ENCODE measurements at regions not wholly inside any gene's neighbourhood (a gene's known extent, or its start where the extent isn't known, plus 50 kb on each side); places are given as distances from the start of the nearest gene placed in this dataset.
"Not testable (repeated sequence)": the region's sequence is repeated elsewhere in the genome, so short reads cannot be mapped to it uniquely, and the experiment has no call there.

GRCh38 chr7:57060506-57060905 is 71.7 kb downstream of the ZNF479 start:
- H3K27me3 ChIP-seq; H3K27ac ChIP-seq; DNase-seq; H3K9me3 ChIP-seq; intact Hi-C loops (cut with DNase I); H3K36me3 ChIP-seq (replicated peaks in 1 of 2; ENCODE audit: insufficient read depth in 1 of 2, low read depth in 2 of 2); ATAC-seq; H3K4me3 ChIP-seq; H3K4me1 ChIP-seq: not testable (repeated sequence)
- 63 to 100% methylated on average over 1 to 13 of the region's 15 CpGs for WGBS, 2 donors

- H3K9me3 ChIP-seq; DNase-seq; H3K36me3 ChIP-seq (replicated peaks in 1 of 2; ENCODE audit: insufficient read depth in 1 of 2, low read depth in 2 of 2); intact Hi-C loops (cut with DNase I); H3K27ac ChIP-seq; H3K4me1 ChIP-seq; ATAC-seq; H3K4me3 ChIP-seq; H3K27me3 ChIP-seq: not testable (repeated sequence)
- no CpG with 5 or more reads among the region's 19 CpGs for WGBS, 2 donors
These were observed 115.9 kb downstream of the ZNF479 start for GRCh38 chr7:57016341-57016740.

DNA sequence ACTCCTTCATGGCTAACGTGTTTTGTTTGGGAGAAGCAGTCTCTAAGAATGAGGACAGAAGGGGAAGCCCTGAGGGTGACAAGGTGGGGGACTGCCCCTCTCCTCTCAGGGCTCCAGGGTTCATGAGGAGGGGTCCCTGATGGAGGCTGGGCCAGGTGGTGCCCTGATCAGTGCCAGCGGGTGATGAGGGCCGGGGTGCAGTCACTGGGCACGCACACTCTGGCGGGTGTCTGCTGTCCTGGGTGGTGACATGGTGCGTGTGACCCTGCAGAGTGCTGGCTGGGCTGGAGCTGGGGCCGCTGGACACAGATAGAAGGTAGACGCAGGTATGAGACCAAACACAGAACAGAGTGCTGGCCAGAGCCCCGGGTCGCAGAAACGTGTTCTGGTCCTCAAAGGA is 118.5 kb downstream of the ZNF479 start:
- H3K27me3 ChIP-seq; H3K9me3 ChIP-seq; ATAC-seq; DNase-seq; H3K4me1 ChIP-seq; H3K4me3 ChIP-seq; H3K36me3 ChIP-seq (replicated peaks in 1 of 2; ENCODE audit: insufficient read depth in 1 of 2, low read depth in 2 of 2); H3K27ac ChIP-seq; intact Hi-C loops (cut with DNase I): not testable (repeated sequence)
- WGBS, 2 donors = 85% methylated on average over 7 of the region's 11 CpGs; no CpG with 5 or more reads in 1 of the 2 donors

DNA sequence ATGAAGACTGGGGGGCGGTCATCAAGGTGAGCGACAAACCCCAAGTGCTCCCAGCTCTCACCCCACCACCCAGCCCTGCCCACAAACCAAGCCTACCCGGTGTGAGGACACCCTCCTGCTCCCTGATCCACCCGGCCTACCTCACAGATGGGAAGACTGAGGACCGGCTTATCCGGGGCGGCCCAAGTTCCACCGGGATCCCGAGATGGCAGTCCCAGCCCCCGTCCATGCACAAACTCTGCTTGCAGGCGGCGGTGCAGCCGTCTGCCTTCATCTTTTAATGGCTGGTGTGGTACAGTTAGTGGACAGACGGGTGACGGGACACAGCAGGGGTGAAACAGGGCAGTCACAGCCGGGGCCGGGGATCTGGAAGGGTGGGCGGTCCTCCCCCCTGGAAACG is 119.3 kb downstream of the ZNF479 start:
- WGBS, 2 donors = 84% methylated on average over 14 of the region's 19 CpGs; no CpG with 5 or more reads in 1 of the 2 donors
- H3K36me3 ChIP-seq (replicated peaks in 1 of 2; ENCODE audit: insufficient read depth in 1 of 2, low read depth in 2 of 2); H3K4me1 ChIP-seq; H3K27ac ChIP-seq; H3K9me3 ChIP-seq; H3K27me3 ChIP-seq; H3K4me3 ChIP-seq; ATAC-seq; intact Hi-C loops (cut with DNase I); DNase-seq: not testable (repeated sequence)

GRCh38 chr7:57009230-57009629 is 123.0 kb downstream of the ZNF479 start:
- H3K4me1 ChIP-seq; H3K27ac ChIP-seq; H3K9me3 ChIP-seq; H3K36me3 ChIP-seq (replicated peaks in 1 of 2; ENCODE audit: insufficient read depth in 1 of 2, low read depth in 2 of 2); H3K4me3 ChIP-seq; H3K27me3 ChIP-seq; ATAC-seq; DNase-seq; intact Hi-C loops (cut with DNase I): not testable (repeated sequence)
- 84% methylated on average over 6 of the region's 17 CpGs; no CpG with 5 or more reads in 1 of the 2 donors for WGBS, 2 donors

GRCh38 chr7:57005974-57006373 is 126.3 kb downstream of the ZNF479 start:
- intact Hi-C loops (cut with DNase I); DNase-seq; ATAC-seq; H3K36me3 ChIP-seq (replicated peaks in 1 of 2; ENCODE audit: insufficient read depth in 1 of 2, low read depth in 2 of 2); H3K9me3 ChIP-seq; H3K4me3 ChIP-seq; H3K27me3 ChIP-seq; H3K27ac ChIP-seq; H3K4me1 ChIP-seq: not testable (repeated sequence)
- 35% methylated on average over 9 of the region's 14 CpGs; no CpG with 5 or more reads in 1 of the 2 donors for WGBS, 2 donors

DNA sequence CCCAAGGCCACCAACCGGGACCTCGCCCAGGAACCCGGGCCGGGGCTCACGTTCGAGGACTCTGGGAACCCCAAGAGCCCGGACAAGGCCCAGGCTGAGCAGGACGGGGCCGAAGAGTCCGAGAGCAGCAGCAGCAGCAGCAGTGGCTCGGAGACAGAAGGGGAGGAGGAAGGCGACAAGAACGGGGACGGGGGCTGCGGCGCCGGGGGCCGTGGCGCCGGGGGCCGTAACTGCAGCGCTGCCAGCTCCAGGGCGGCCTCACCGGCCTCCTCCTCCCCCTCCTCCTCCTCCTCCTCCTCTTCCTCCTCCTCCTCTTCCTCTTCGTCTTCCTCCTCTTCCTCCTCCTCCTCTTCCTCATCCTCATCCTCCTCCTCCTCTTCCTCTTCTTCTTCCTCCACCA is 128.4 kb downstream of the ZNF479 start:
- no CpG with 5 or more reads among the region's 25 CpGs for WGBS, 2 donors
- intact Hi-C loops (cut with DNase I); ATAC-seq; H3K9me3 ChIP-seq; H3K36me3 ChIP-seq (replicated peaks in 1 of 2; ENCODE audit: insufficient read depth in 1 of 2, low read depth in 2 of 2); H3K27ac ChIP-seq; H3K4me1 ChIP-seq; H3K27me3 ChIP-seq; H3K4me3 ChIP-seq; DNase-seq: not testable (repeated sequence)

DNA sequence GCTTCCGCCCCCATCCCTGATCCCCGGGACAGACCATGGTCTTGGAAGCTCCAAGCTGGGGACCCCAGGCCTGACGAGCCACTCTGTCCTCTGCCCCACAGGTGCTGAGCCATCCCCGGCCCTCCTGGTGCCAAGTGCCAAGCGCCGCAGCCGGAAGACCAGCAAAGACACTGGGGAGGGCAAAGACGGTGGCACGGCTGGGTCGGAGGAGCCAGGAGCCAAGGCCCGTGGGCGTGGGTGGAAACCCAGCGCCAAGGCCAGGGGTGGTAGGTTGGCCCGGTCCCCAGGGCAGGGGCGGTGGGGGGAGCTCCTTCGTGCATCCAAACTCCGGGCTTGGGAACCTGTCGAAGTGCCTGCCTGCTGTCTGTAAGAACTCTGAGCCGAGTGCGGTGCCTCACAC is 130.3 kb downstream of the ZNF479 start:
- H3K4me1 ChIP-seq; H3K27me3 ChIP-seq; H3K4me3 ChIP-seq; H3K36me3 ChIP-seq (replicated peaks in 1 of 2; ENCODE audit: insufficient read depth in 1 of 2, low read depth in 2 of 2); H3K9me3 ChIP-seq; DNase-seq; ATAC-seq; intact Hi-C loops (cut with DNase I); H3K27ac ChIP-seq: not testable (repeated sequence)
- WGBS, 2 donors = 87% methylated on average over 3 of the region's 20 CpGs; no CpG with 5 or more reads in 1 of the 2 donors

DNA sequence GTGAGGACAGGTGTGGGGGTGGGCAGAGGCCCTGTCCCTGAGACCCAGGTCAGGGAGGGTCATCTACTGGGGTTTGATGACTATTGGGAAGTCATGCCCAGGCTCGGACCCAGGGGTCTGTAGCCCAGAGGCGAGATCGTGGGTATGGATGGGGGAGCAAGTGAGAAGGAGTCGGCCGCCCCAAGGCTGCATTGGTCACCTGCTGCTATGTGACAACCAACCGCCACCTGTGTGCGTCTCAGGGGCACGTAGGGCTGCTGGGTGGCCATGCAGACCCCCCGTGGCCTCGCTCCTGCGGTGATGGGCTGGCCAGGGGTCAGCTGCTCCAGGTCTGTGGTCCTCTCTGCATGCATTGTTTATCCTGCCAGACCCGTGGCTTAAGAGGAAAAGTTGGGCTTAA is 138.5 kb downstream of the ZNF479 start:
- H3K9me3 ChIP-seq = not testable (repeated sequence)

GRCh38 chr7:56957737-56958408 is 174.4 kb downstream of the ZNF479 start:
- not testable (repeated sequence) for DNase-seq, H3K4me3 ChIP-seq

More for the DNA sequence above, 138.5 kb downstream of the ZNF479 start:
- H3K27ac ChIP-seq; ATAC-seq; H3K4me3 ChIP-seq; H3K36me3 ChIP-seq (replicated peaks in 1 of 2; ENCODE audit: insufficient read depth in 1 of 2, low read depth in 2 of 2); H3K4me1 ChIP-seq; intact Hi-C loops (cut with DNase I); H3K27me3 ChIP-seq; DNase-seq: not testable (repeated sequence)
- WGBS, 2 donors = 74 to 77% methylated on average over 5 to 12 of the region's 12 CpGs

GRCh38 chr7:56957086-56957485 is 175.2 kb downstream of the ZNF479 start:
- H3K4me3 ChIP-seq; H3K36me3 ChIP-seq (replicated peaks in 1 of 2; ENCODE audit: insufficient read depth in 1 of 2, low read depth in 2 of 2); ATAC-seq; H3K27ac ChIP-seq; H3K27me3 ChIP-seq; intact Hi-C loops (cut with DNase I); DNase-seq; H3K9me3 ChIP-seq; H3K4me1 ChIP-seq: not testable (repeated sequence)
- 76% methylated on average over 2 of the region's 4 CpGs; no CpG with 5 or more reads in 1 of the 2 donors for WGBS, 2 donors

More at GRCh38 chr7:56957737-56958408, 174.4 kb downstream of the ZNF479 start:
- H3K36me3 ChIP-seq (replicated peaks in 1 of 2; ENCODE audit: insufficient read depth in 1 of 2, low read depth in 2 of 2); H3K4me1 ChIP-seq; intact Hi-C loops (cut with DNase I); ATAC-seq; H3K27me3 ChIP-seq; H3K27ac ChIP-seq; H3K9me3 ChIP-seq: not testable (repeated sequence)
- WGBS, 2 donors = 64 to 87% methylated on average over 8 of the region's 24 CpGs
